H1 (cell line): ENCODE measurements at regions not wholly inside any gene's neighbourhood (a gene's known extent, or its start where the extent isn't known, plus 50 kb on each side); places are given as distances from the start of the nearest gene placed in this dataset.

Experiments used
- CTCF ChIA-PET: fragments of 300-600 bp; sonication (Branson Sonifier 250); formaldehyde crosslinking; loops from one replicate; lab custom pipeline; 2021; ENCODE audit not compliant: partially characterized antibody; lab: Charles Lee
- POLR2A ChIA-PET: fragments of 300-600 bp; sonication (Branson Sonifier 250); formaldehyde crosslinking; loops from one replicate; lab custom pipeline; 2021; ENCODE audit warnings: inconsistent platforms; ENCODE audit not compliant: partially characterized antibody; lab: Charles Lee
- DNase-seq, 2 experiments: peaks; one replicate each; pipeline versions ENCODE4 v3.0.0 to v3.0.0-alpha.2; 2010 to 2022; ENCODE audit warnings: low spot score in 2 of 2, low read depth in 1 of 2, mixed read lengths in 1 of 2
- FAIRE-seq: peaks from 2 replicates; lab custom pipeline; 2011; peaks lifted over from hg19 to GRCh38; lab: Jason Lieb, UNC
- H2AFZ ChIP-seq: 2 replicates; pipeline ENCODE4 v1.8.1; 2012; ENCODE audit warnings: low read length, inconsistent platforms
- H2AK5ac ChIP-seq: 2 replicates; pipeline ENCODE4 v1.6.1; 2013; ENCODE audit warnings: low read depth, low read length
- H2BK120ac ChIP-seq: replicated peaks from 2 replicates; pipeline ENCODE3; 2013; ENCODE audit warnings: low read depth, low read length, inconsistent platforms
- H2BK12ac ChIP-seq: 2 replicates; pipeline ENCODE4 v1.6.1; 2013; ENCODE audit warnings: low read depth, low read length
- H2BK15ac ChIP-seq: 2 replicates; pipeline ENCODE4 v1.6.1; 2013; ENCODE audit warnings: low read length
- H2BK20ac ChIP-seq: 2 replicates; pipeline ENCODE4 v1.6.1; 2013; ENCODE audit warnings: low read length
- H2BK5ac ChIP-seq: 2 replicates; pipeline ENCODE4 v1.6.1; 2013; ENCODE audit warnings: low read depth, low read length
- H3K14ac ChIP-seq: 2 replicates; pipeline ENCODE4 v1.6.1; 2013; ENCODE audit warnings: inconsistent platforms; ENCODE audit not compliant: insufficient read length
- H3K18ac ChIP-seq: 2 replicates; pipeline ENCODE4 v1.6.1; 2013; ENCODE audit warnings: low read length; ENCODE audit errors: extremely low read depth
- H3K23ac ChIP-seq: 2 replicates; pipeline ENCODE4 v1.6.1; 2013; ENCODE audit warnings: inconsistent platforms; ENCODE audit not compliant: insufficient read length
- H3K23me2 ChIP-seq: 2 replicates; pipeline ENCODE4 v1.6.1; 2013; ENCODE audit warnings: low read depth, low read length
- H3K27ac ChIP-seq: 2 replicates; pipeline ENCODE4 v1.6.1; 2011; ENCODE audit warnings: low read depth, low read length, inconsistent platforms
- H3K27me3 ChIP-seq, 4 experiments: replicated peaks in 1 of 4; 1 replicate in 1 of 4; 2 replicates in 3 of 4; pipeline versions ENCODE4 v1.6.1 to v1.8.1; 2011 to 2013; ENCODE audit warnings: low read length in 3 of 4, mild to moderate bottlenecking in 3 of 4, inconsistent platforms in 2 of 4, mixed read lengths in 2 of 4, moderate library complexity in 1 of 4; ENCODE audit not compliant: control insufficient read depth in 3 of 4, insufficient read depth in 3 of 4; ENCODE audit errors: extremely low read depth in 1 of 4
- H3K36me3 ChIP-seq, 4 experiments: 2 replicates each; pipeline versions ENCODE4 v1.6.1 to v1.8.1; 2011 to 2013; ENCODE audit warnings: mild to moderate bottlenecking in 4 of 4, low read length in 3 of 4, moderate library complexity in 2 of 4, control low read depth in 1 of 4, inconsistent platforms in 1 of 4; ENCODE audit not compliant: insufficient read depth in 4 of 4, control insufficient read depth in 2 of 4
- H3K4ac ChIP-seq: replicated peaks from 2 replicates; pipeline ENCODE3; 2013; ENCODE audit warnings: low read length, low read depth, mixed read lengths, inconsistent platforms; ENCODE audit not compliant: insufficient read length
- H3K4me1 ChIP-seq, 4 experiments: replicated peaks in 1 of 4; 1 replicate in 1 of 4; 2 replicates in 3 of 4; pipeline versions ENCODE4 v1.6.1 to v1.8.1; 2011 to 2013; ENCODE audit warnings: low read length in 3 of 4, inconsistent platforms in 2 of 4, mixed read lengths in 1 of 4; ENCODE audit not compliant: insufficient read depth in 4 of 4, control insufficient read depth in 3 of 4
- H3K4me2 ChIP-seq, 2 experiments: 2 replicates each; pipeline versions ENCODE4 v1.6.1 to v1.8.1; 2011 to 2013; ENCODE audit warnings: low read depth in 2 of 2, low read length in 2 of 2, control low read depth in 1 of 2, inconsistent platforms in 1 of 2, mild to moderate bottlenecking in 1 of 2; ENCODE audit not compliant: insufficient read depth in 1 of 2
- H3K4me3 ChIP-seq, 4 experiments: fragments of 200-600, 300-600 bp in 1 of 4; sonication (generic), shearing (Covaris generic), sonication (Bioruptor Twin) in 1 of 4; 2 replicates each; pipeline versions ENCODE4 v1.5.1 to v1.8.1; 2011 to 2016; ENCODE audit warnings: low read length in 4 of 4, low read depth in 3 of 4, control low read depth in 2 of 4, inconsistent platforms in 2 of 4, mild to moderate bottlenecking in 2 of 4, mixed read lengths in 1 of 4, moderate library complexity in 1 of 4; ENCODE audit not compliant: insufficient read depth in 2 of 4; ENCODE audit errors: extremely low read depth in 1 of 4
- H3K56ac ChIP-seq: replicated peaks from 2 replicates; pipeline ENCODE3; 2013; ENCODE audit warnings: low read depth, mild to moderate bottlenecking, mixed read lengths, low read length, inconsistent platforms; ENCODE audit not compliant: insufficient read length
- H3K79me1 ChIP-seq: 2 replicates; pipeline ENCODE4 v1.6.1; 2013; ENCODE audit warnings: low read depth, low read length, control low read depth
- H3K79me2 ChIP-seq, 2 experiments: 2 replicates each; pipeline versions ENCODE4 v1.6.1 to v1.8.1; 2012 to 2013; ENCODE audit warnings: low read length in 2 of 2, mild to moderate bottlenecking in 2 of 2, inconsistent platforms in 1 of 2; ENCODE audit not compliant: insufficient read depth in 2 of 2, control insufficient read depth in 1 of 2
- H3K9ac ChIP-seq, 4 experiments: replicated peaks in 1 of 4; 1 replicate in 1 of 4; 2 replicates in 3 of 4; pipeline versions ENCODE4 v1.6.1 to v1.8.1; 2011 to 2013; ENCODE audit warnings: low read depth in 3 of 4, low read length in 3 of 4, control low read depth in 2 of 4, mild to moderate bottlenecking in 2 of 4, moderate library complexity in 2 of 4, inconsistent platforms in 1 of 4; ENCODE audit errors: extremely low read depth in 1 of 4
- H3K9me3 ChIP-seq, 2 experiments: 2 replicates each; pipeline versions ENCODE4 v1.6.1 to v1.8.1; 2012 to 2013; ENCODE audit warnings: mild to moderate bottlenecking in 2 of 2, moderate library complexity in 2 of 2, control low read depth in 1 of 2, inconsistent platforms in 1 of 2, low read depth in 1 of 2, low read length in 1 of 2, mixed read lengths in 1 of 2; ENCODE audit not compliant: insufficient read depth in 2 of 2
- H4K20me1 ChIP-seq, 2 experiments: replicated peaks in 1 of 2; 2 replicates each; pipeline versions ENCODE3 to v1.8.1; 2011 to 2013; ENCODE audit warnings: inconsistent platforms in 2 of 2, low read length in 2 of 2, mild to moderate bottlenecking in 1 of 2; ENCODE audit not compliant: insufficient read depth in 2 of 2, control insufficient read depth in 1 of 2
- H4K5ac ChIP-seq: 2 replicates; pipeline ENCODE4 v1.6.1; 2013; ENCODE audit warnings: low read length, low read depth, mixed read lengths, inconsistent platforms; ENCODE audit not compliant: insufficient read length
- H4K8ac ChIP-seq: 2 replicates; pipeline ENCODE4 v1.8.0; 2013; ENCODE audit warnings: mild to moderate bottlenecking, moderate library complexity, low read length, inconsistent platforms; ENCODE audit not compliant: insufficient read depth; ENCODE audit errors: extremely low read depth
- H4K91ac ChIP-seq: replicated peaks from 2 replicates; pipeline ENCODE3; 2013; ENCODE audit warnings: low read length, mixed read lengths, inconsistent platforms; ENCODE audit not compliant: insufficient read length
- BCL11A ChIP-seq, 2 experiments: IDR thresholded peaks; one replicate each; pipeline ENCODE4 v1.6.1; 2011; ENCODE audit warnings: low read depth in 2 of 2, low read length in 2 of 2, mild to moderate bottlenecking in 2 of 2
- CHD1 ChIP-seq: IDR thresholded peaks from 2 replicates; pipeline ENCODE4 v1.6.1; 2012; ENCODE audit warnings: low read depth, low read length, improper control_type of control experiment
- FOSL1 ChIP-seq: IDR thresholded peaks from 2 replicates; pipeline ENCODE4 v1.6.1; 2011; ENCODE audit warnings: mild to moderate bottlenecking, low read depth, low read length, moderate library complexity; ENCODE audit not compliant: insufficient read depth
- HDAC2 ChIP-seq, 2 experiments: fragments of 300-600 bp in 1 of 2; sonication (generic) in 1 of 2; IDR thresholded peaks; 2 replicates each; pipeline ENCODE4 v1.6.1; 2011 to 2012; ENCODE audit warnings: low read depth in 2 of 2, low read length in 2 of 2, mild to moderate bottlenecking in 2 of 2, moderate library complexity in 2 of 2, borderline replicate concordance in 1 of 2, inconsistent platforms in 1 of 2
- HDAC6 ChIP-seq: IDR thresholded peaks from one replicate; pipeline ENCODE4 v1.7.1; 2012; ENCODE audit warnings: low read depth, mild to moderate bottlenecking, inconsistent platforms, low read length, moderate library complexity
- NRF1 ChIP-seq: IDR thresholded peaks from 2 replicates; pipeline ENCODE4 v1.6.1; 2011; ENCODE audit warnings: mild to moderate bottlenecking, low read depth, low read length, improper control_type of control experiment
- PHF8 ChIP-seq: fragments of 200-600 bp; sonication (generic); conservative IDR thresholded peaks from 2 replicates; pipeline ENCODE4 v1.7.1; 2012; ENCODE audit warnings: low read depth, mild to moderate bottlenecking, inconsistent platforms, low read length, moderate library complexity
- POLR2AphosphoS5 ChIP-seq: IDR thresholded peaks from 2 replicates; pipeline ENCODE4 v1.6.1; 2011; ENCODE audit warnings: low read depth, low read length
- SAP30 ChIP-seq: fragments of 300-600 bp; sonication (generic); IDR thresholded peaks from 2 replicates; pipeline ENCODE4 v1.7.1; 2012; ENCODE audit warnings: low read length, moderate library complexity, mild to moderate bottlenecking, inconsistent platforms; ENCODE audit not compliant: insufficient read depth, insufficient replicate concordance
- SP2 ChIP-seq: IDR thresholded peaks from 2 replicates; pipeline ENCODE4 v1.6.1; 2012; ENCODE audit warnings: mild to moderate bottlenecking, low read length, inconsistent platforms
- SP4 ChIP-seq: IDR thresholded peaks from 2 replicates; pipeline ENCODE4 v1.6.1; 2012; ENCODE audit warnings: low read length, inconsistent platforms
- SUZ12 ChIP-seq: fragments of 200-600 bp; sonication (generic); IDR thresholded peaks from 2 replicates; pipeline ENCODE4 v1.6.1; 2012; ENCODE audit warnings: mild to moderate bottlenecking, inconsistent platforms, low read length, moderate library complexity, mixed read lengths
- YY1 ChIP-seq: IDR thresholded peaks from 2 replicates; pipeline ENCODE4 v1.6.1; 2011; ENCODE audit warnings: low read depth, mild to moderate bottlenecking, low read length
- WGBS, 2 experiments: shearing (Covaris generic) in 1 of 2; methylation state at CpG; one replicate each; pipeline versions ENCODE4 v1.1.6 to v1.1.7; 2013 to 2015; ENCODE audit warnings: low lambda C conversion rate in 2 of 2, mixed read lengths in 2 of 2, inconsistent platforms in 1 of 2, low coverage in 1 of 2, missing lambda C conversion rate in 1 of 2; ENCODE audit not compliant: insufficient replicate concordance in 2 of 2, insufficient coverage in 1 of 2, insufficient read length in 1 of 2; ENCODE audit errors: extremely low coverage in 1 of 2, missing lambda C conversion rate in 1 of 2; 5-methylcytosine and 5-hydroxymethylcytosine counted together
- TF ChIP-seq, protein P1 (sequence below): IDR thresholded peaks from 2 replicates; pipeline ENCODE4 v1.6.1; 2011; ENCODE audit warnings: low read depth, mild to moderate bottlenecking, low read length; ENCODE audit not compliant: insufficient read depth

DNA sequence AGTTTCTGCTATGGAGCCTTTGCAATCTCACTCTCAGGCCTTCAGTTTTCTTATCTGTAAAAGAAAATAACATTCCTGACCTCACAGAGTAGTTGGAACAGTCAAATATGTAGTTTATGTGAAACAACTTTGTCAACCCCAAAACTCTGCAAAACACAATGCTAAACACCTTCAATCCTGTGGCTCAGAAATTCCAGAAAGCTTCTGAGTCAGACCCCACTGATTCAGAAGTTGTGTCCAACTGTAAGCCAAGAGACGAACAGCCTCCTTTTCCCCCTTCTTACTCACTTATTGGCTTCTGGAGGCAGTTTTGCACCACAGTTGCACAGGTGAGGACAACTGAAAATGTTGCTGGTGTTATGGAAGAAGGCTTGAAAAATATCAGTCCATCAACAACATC, 52.9 kb downstream of the TMSB4Y start:
- POLR2A ChIA-PET = no interaction called here
- peaks cover 5 to 48% (median 19%) of the 10 kb centered on the region in 4 experiments; a peak in 7 of 8 replicates for H3K36me3 ChIP-seq
- DNase-seq (no peak), FAIRE-seq (no peak)
- H3K18ac ChIP-seq = no peak overlapping the region
- no peak overlapping the region for H4K5ac ChIP-seq
- peaks cover 3 to 77% of the 10 kb centered on the region in 2 experiments; a peak in 3 of 4 replicates for H3K79me2 ChIP-seq
- no peak overlapping the region for H3K14ac ChIP-seq
- no peak overlapping the region for H2BK5ac ChIP-seq
- no peak overlapping the region for H4K91ac ChIP-seq
- no peak overlapping the region for H3K56ac ChIP-seq
- no peak overlapping the region for H3K23ac ChIP-seq
- no peak overlapping the region for H3K9ac ChIP-seq
- WGBS, 2 experiments = 78% methylated on average over 1 of the region's 1 CpG; no CpG with 5 or more reads in 1 of the 2 experiments
- no peak overlapping the region for H2BK20ac ChIP-seq
- no peak overlapping the region for H3K4ac ChIP-seq
- no peak overlapping the region for H2BK12ac ChIP-seq
- CTCF ChIA-PET = no interaction called here
- peaks cover 0 to 2% of the 10 kb centered on the region in 2 experiments for H4K20me1 ChIP-seq
- no peak overlapping the region for H3K4me2 ChIP-seq
- H3K4me1 ChIP-seq = peaks cover 0 to 4% (median 0%) of the 10 kb centered on the region in 4 experiments; a peak in 1 of 7 replicates
- no peak overlapping the region for H3K4me3 ChIP-seq
- H3K9me3 ChIP-seq = no peaks in the 10 kb centered on the region
- H2BK120ac ChIP-seq = no peak overlapping the region
- H3K79me1 ChIP-seq = peaks cover 2% of the 10 kb centered on the region; the same call in 1 of the 2 replicates
- no peaks in the 10 kb centered on the region for H3K27me3 ChIP-seq
- no peak overlapping the region for H2BK15ac ChIP-seq
- H4K8ac ChIP-seq = no peak overlapping the region
- H3K23me2 ChIP-seq = peaks cover 4% of the 10 kb centered on the region; the same call in 1 of the 2 replicates
- no peak overlapping the region for H2AFZ ChIP-seq
- H2AK5ac ChIP-seq = no peak overlapping the region
- no peak overlapping the region for H3K27ac ChIP-seq
- no peak for TF ChIP-seq POLR2AphosphoS5
- TF ChIP-seq PHF8 = no peak
- TF ChIP-seq FOSL1 = no peak
- TF ChIP-seq, protein P1, sequence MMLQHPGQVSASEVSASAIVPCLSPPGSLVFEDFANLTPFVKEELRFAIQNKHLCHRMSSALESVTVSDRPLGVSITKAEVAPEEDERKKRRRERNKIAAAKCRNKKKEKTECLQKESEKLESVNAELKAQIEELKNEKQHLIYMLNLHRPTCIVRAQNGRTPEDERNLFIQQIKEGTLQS = no peak
- no peak for TF ChIP-seq YY1
- TF ChIP-seq NRF1 = no peak
- TF ChIP-seq CHD1 = no peak
- no peak for TF ChIP-seq HDAC6
- TF ChIP-seq SAP30 = no peak
- TF ChIP-seq BCL11A (IDR thresholded peaks at IDR 0.05; ENCODE audit: low read depth in 2 of 2, low read length in 2 of 2) = no peak
- TF ChIP-seq HDAC2 (IDR thresholded peaks at IDR 0.05; ENCODE audit: borderline replicate concordance in 1 of 2, low read depth in 2 of 2, low read length in 2 of 2) = no peak
- no peak for TF ChIP-seq SUZ12
- no peak for TF ChIP-seq SP2
- no peak for TF ChIP-seq SP4
